ENCODE measurements at regions not wholly inside any gene's neighbourhood (a gene's known extent, or its start where the extent isn't known, plus 50 kb on each side); places are given as distances from the start of the nearest gene placed in this dataset.

GRCh38 chr21:17348357-17348756, 164.5 kb upstream of the CXADR start:
- no peak for TF ChIP-seq CTCF (IDR thresholded peaks at IDR 0.05; ENCODE audit: insufficient read depth in 1 of 2, low read depth in 1 of 2, low read length in 1 of 2, severe bottlenecking in 1 of 2, unreplicated experiment in 1 of 2)
- H3K4me1 Mint-ChIP-seq (ENCODE audit: low read depth, unreplicated experiment): no peaks in the 10 kb centered on the region
- H3K9me3 ChIP-seq: no peaks in the 10 kb centered on the region
- no peaks in the 10 kb centered on the region; the same call in 1 of the 2 replicates for H3K27me3 ChIP-seq (replicated peaks; ENCODE audit: control insufficient read depth, insufficient read depth, low read length)
- no peak overlapping the region for H3K27ac Mint-ChIP-seq (ENCODE audit: unreplicated experiment)
- H3K4me3 Mint-ChIP-seq (ENCODE audit: unreplicated experiment): no peak overlapping the region
- peaks cover 10% of the 10 kb centered on the region for H3K27me3 Mint-ChIP-seq (ENCODE audit: insufficient read depth, unreplicated experiment)
- H3K4me1 ChIP-seq: no peaks in the 10 kb centered on the region
- no peaks in the 10 kb centered on the region for H3K36me3 ChIP-seq (ENCODE audit: control insufficient read depth, insufficient read depth, low read length)
- H3K4me3 ChIP-seq (ENCODE audit: low read depth, low read length): no peak overlapping the region
- no peaks in the 10 kb centered on the region for H3K36me3 Mint-ChIP-seq (ENCODE audit: insufficient read depth, unreplicated experiment)
- no peak for DNase-seq
- no TSS peak for BruUV-seq (replicated peaks)
- intact Hi-C loops (cut with micrococcal nuclease; ENCODE audit: unreplicated experiment): no loop called here
- POLR2A ChIA-PET: no interaction called here
- H3K9me3 Mint-ChIP-seq (ENCODE audit: unreplicated experiment): no peaks in the 10 kb centered on the region
- CTCF ChIA-PET: no interaction called here

- CTCF ChIA-PET: no interaction called here
- Histone ChIP-seq H3K4me1 (0 out of 2 replicates have a peak, but pooled peaks cover 3% of the 10 kb centered on the region), H3K4me3 (ENCODE audit: low read depth, low read length) (no peak overlapping the region), H3K27me3 (replicated peaks; ENCODE audit: control insufficient read depth, insufficient read depth, low read length) (no peaks in the 10 kb centered on the region; the same call in 1 of the 2 replicates), H3K9me3 (no peaks in the 10 kb centered on the region), H3K36me3 (ENCODE audit: control insufficient read depth, insufficient read depth, low read length) (no peaks in the 10 kb centered on the region)
- POLR2A ChIA-PET: no interaction called here
- BruUV-seq (replicated peaks): no TSS peak
- Mint-ChIP-seq H3K36me3 (ENCODE audit: insufficient read depth, unreplicated experiment) (no peaks in the 10 kb centered on the region), H3K27me3 (ENCODE audit: insufficient read depth, unreplicated experiment) (peaks cover 10% of the 10 kb centered on the region), H3K27ac (ENCODE audit: unreplicated experiment) (no peak overlapping the region), H3K9me3 (ENCODE audit: unreplicated experiment) (no peaks in the 10 kb centered on the region), H3K4me3 (ENCODE audit: unreplicated experiment) (no peak overlapping the region), H3K4me1 (ENCODE audit: low read depth, unreplicated experiment) (no peaks in the 10 kb centered on the region)
- no peak for DNase-seq
- TF ChIP-seq CTCF (IDR thresholded peaks at IDR 0.05; ENCODE audit: insufficient read depth in 1 of 2, low read depth in 1 of 2, low read length in 1 of 2, severe bottlenecking in 1 of 2, unreplicated experiment in 1 of 2): no peak
- intact Hi-C loops (cut with micrococcal nuclease; ENCODE audit: unreplicated experiment): no loop called here
These were observed 164.0 kb upstream of the CXADR start for GRCh38 chr21:17348849-17349248.

DNA sequence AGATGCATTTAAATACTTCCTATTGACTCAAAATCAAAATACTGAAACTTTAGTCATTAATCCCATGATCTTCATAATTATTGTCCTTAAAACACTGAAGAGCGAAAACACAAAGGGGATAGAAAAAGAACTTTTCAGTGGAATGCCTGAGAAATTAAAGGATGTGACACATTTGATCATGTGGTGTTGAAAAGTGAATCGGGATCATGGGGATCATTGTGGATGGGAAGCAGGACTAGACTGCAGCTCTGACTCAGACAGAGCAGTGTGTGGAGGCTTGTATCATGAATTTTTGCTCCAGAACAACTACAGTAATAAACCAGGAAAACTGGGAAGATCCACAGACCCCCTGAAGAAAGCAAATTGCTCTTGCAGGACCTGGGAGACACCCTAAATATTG, 161.1 kb upstream of the CXADR start:
- intact Hi-C loops (cut with micrococcal nuclease; ENCODE audit: unreplicated experiment): no loop called here
- Histone ChIP-seq H3K9me3 (no peaks in the 10 kb centered on the region), H3K4me3 (ENCODE audit: low read depth, low read length) (no peak overlapping the region), H3K36me3 (ENCODE audit: control insufficient read depth, insufficient read depth, low read length) (no peaks in the 10 kb centered on the region), H3K4me1 (0 out of 2 replicates have a peak, but pooled peaks cover 3% of the 10 kb centered on the region), H3K27me3 (replicated peaks; ENCODE audit: control insufficient read depth, insufficient read depth, low read length) (no peaks in the 10 kb centered on the region; the same call in 1 of the 2 replicates)
- BruUV-seq (replicated peaks): no TSS peak
- H3K36me3 Mint-ChIP-seq (ENCODE audit: insufficient read depth, unreplicated experiment): no peaks in the 10 kb centered on the region
- no peak for DNase-seq
- CTCF ChIA-PET: no interaction called here
- H3K4me3 Mint-ChIP-seq (ENCODE audit: unreplicated experiment): no peak overlapping the region
- H3K27me3 Mint-ChIP-seq (ENCODE audit: insufficient read depth, unreplicated experiment): peaks cover 10% of the 10 kb centered on the region
- TF ChIP-seq CTCF (IDR thresholded peaks at IDR 0.05; ENCODE audit: insufficient read depth in 1 of 2, low read depth in 1 of 2, low read length in 1 of 2, severe bottlenecking in 1 of 2, unreplicated experiment in 1 of 2): no peak
- no peak overlapping the region for H3K27ac Mint-ChIP-seq (ENCODE audit: unreplicated experiment)
- POLR2A ChIA-PET: no interaction called here
- no peaks in the 10 kb centered on the region for H3K9me3 Mint-ChIP-seq (ENCODE audit: unreplicated experiment)
- H3K4me1 Mint-ChIP-seq (ENCODE audit: low read depth, unreplicated experiment): no peaks in the 10 kb centered on the region
